ENCODE measurements at regions not wholly inside any gene's neighbourhood (a gene's known extent, or its start where the extent isn't known, plus 50 kb on each side); places are given as distances from the start of the nearest gene placed in this dataset.

GRCh38 chr17:77697480-77698400, 260.8 kb upstream of the TNRC6C start:
- H3K27ac Mint-ChIP-seq (ENCODE audit: unreplicated experiment), result no peak overlapping the region
- TF ChIP-seq CTCF (IDR thresholded peaks at IDR 0.05; ENCODE audit: unreplicated experiment), result no peak
- H3K9me3 Mint-ChIP-seq (ENCODE audit: unreplicated experiment), result no peaks in the 10 kb centered on the region
- peaks cover 4% of the 10 kb centered on the region for H3K4me1 Mint-ChIP-seq (ENCODE audit: unreplicated experiment)
- peaks cover 20% of the 10 kb centered on the region for H3K27me3 Mint-ChIP-seq (ENCODE audit: unreplicated experiment)
- peaks cover 4% of the 10 kb centered on the region for H3K36me3 Mint-ChIP-seq (ENCODE audit: low read depth, unreplicated experiment)
- H3K4me3 Mint-ChIP-seq (ENCODE audit: unreplicated experiment), result no peak overlapping the region
- no peak for DNase-seq (ENCODE audit: low spot score)

- H3K36me3 Mint-ChIP-seq (ENCODE audit: low read depth, unreplicated experiment), result peaks cover 4% of the 10 kb centered on the region
- no peak for DNase-seq (ENCODE audit: low spot score)
- no peak overlapping the region for H3K27ac Mint-ChIP-seq (ENCODE audit: unreplicated experiment)
- H3K4me3 Mint-ChIP-seq (ENCODE audit: unreplicated experiment), result no peak overlapping the region
- H3K27me3 Mint-ChIP-seq (ENCODE audit: unreplicated experiment), result peaks cover 12% of the 10 kb centered on the region
- TF ChIP-seq CTCF (IDR thresholded peaks at IDR 0.05; ENCODE audit: unreplicated experiment), result no peak
- H3K9me3 Mint-ChIP-seq (ENCODE audit: unreplicated experiment), result no peaks in the 10 kb centered on the region
- H3K4me1 Mint-ChIP-seq (ENCODE audit: unreplicated experiment), result peaks cover 4% of the 10 kb centered on the region
Observed at GRCh38 chr17:77698903-77699623, 259.4 kb upstream of the TNRC6C start.

- H3K4me3 Mint-ChIP-seq (ENCODE audit: unreplicated experiment), result no peak overlapping the region
- TF ChIP-seq CTCF (IDR thresholded peaks at IDR 0.05; ENCODE audit: unreplicated experiment), result no peak
- peaks cover 4% of the 10 kb centered on the region for H3K36me3 Mint-ChIP-seq (ENCODE audit: low read depth, unreplicated experiment)
- H3K9me3 Mint-ChIP-seq (ENCODE audit: unreplicated experiment), result no peaks in the 10 kb centered on the region
- no peak for DNase-seq (ENCODE audit: low spot score)
- peaks cover 8% of the 10 kb centered on the region for H3K27me3 Mint-ChIP-seq (ENCODE audit: unreplicated experiment)
- H3K4me1 Mint-ChIP-seq (ENCODE audit: unreplicated experiment), result peaks cover 4% of the 10 kb centered on the region
- H3K27ac Mint-ChIP-seq (ENCODE audit: unreplicated experiment), result no peak overlapping the region
Observed at GRCh38 chr17:77700165-77700881, 258.2 kb upstream of the TNRC6C start.

GRCh38 chr17:77701996-77702395, 256.5 kb upstream of the TNRC6C start:
- peaks cover 4% of the 10 kb centered on the region for H3K9me3 Mint-ChIP-seq (ENCODE audit: unreplicated experiment)
- H3K4me3 Mint-ChIP-seq (ENCODE audit: unreplicated experiment), result no peak overlapping the region
- H3K27ac Mint-ChIP-seq (ENCODE audit: unreplicated experiment), result no peak overlapping the region
- no peak for DNase-seq (ENCODE audit: low spot score)
- no peak for TF ChIP-seq CTCF (IDR thresholded peaks at IDR 0.05; ENCODE audit: unreplicated experiment)
- H3K4me1 Mint-ChIP-seq (ENCODE audit: unreplicated experiment), result no peaks in the 10 kb centered on the region
- H3K36me3 Mint-ChIP-seq (ENCODE audit: low read depth, unreplicated experiment), result peaks cover 7% of the 10 kb centered on the region
- peaks cover 5% of the 10 kb centered on the region for H3K27me3 Mint-ChIP-seq (ENCODE audit: unreplicated experiment)
